ENCODE measurements at regions not wholly inside any gene's neighbourhood (a gene's known extent, or its start where the extent isn't known, plus 50 kb on each side); places are given as distances from the start of the nearest gene placed in this dataset.

- DNase-seq: no peak
These were observed 60.3 kb upstream of the DAB2 start for GRCh38 chr5:39485079-39485478.

GRCh38 chr5:39484673-39485072 lies 59.9 kb upstream of the DAB2 start:
- no peak for DNase-seq

- DNase-seq: no peak
These were observed 57.3 kb upstream of the DAB2 start for GRCh38 chr5:39482098-39482497.

- no peak for DNase-seq
These were observed 54.8 kb upstream of the DAB2 start for GRCh38 chr5:39479537-39479936.

GRCh38 chr5:39478863-39479262 lies 54.1 kb upstream of the DAB2 start:
- no peak for DNase-seq

- no peak for DNase-seq
These were observed 52.1 kb upstream of the DAB2 start for GRCh38 chr5:39476843-39477220.

GRCh38 chr5:39475881-39476842 lies 51.4 kb upstream of the DAB2 start:
- DNase-seq: no peak

- DNase-seq: no peak
These were observed 50.4 kb upstream of the DAB2 start for GRCh38 chr5:39475159-39475571.

Data from hypothalamus (tissue), 51 donors.